ENCODE measurements at regions not wholly inside any gene's neighbourhood (a gene's known extent, or its start where the extent isn't known, plus 50 kb on each side); places are given as distances from the start of the nearest gene placed in this dataset.

DNA sequence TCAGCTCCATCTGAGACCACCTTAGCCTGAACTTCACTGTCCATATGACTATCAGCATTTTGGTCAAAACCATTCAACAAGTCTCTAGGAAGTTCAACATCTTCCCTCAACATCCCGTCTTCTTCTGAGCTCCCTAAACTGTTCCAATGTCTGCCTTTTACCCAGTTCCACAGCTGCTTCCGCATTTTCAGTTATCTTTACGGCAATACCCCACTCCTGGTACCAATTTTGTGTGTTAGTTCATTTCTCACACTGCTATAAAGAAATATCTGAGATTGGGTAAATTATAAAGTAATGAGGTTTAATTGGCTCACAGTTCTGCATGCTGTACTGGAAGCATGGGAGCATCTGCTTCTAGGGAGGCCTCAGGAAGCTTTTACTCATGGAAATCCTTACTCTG, 771.2 kb downstream of the SLITRK6 start:
- Mint-ChIP-seq H3K27me3 (no peaks in the 10 kb centered on the region), H3K9me3 (peaks cover 12% of the 10 kb centered on the region), H3K27ac (no peak overlapping the region), H3K36me3 (ENCODE audit: low read depth) (no peaks in the 10 kb centered on the region), H3K4me3 (no peak overlapping the region), H3K4me1 (no peaks in the 10 kb centered on the region)
- DNase-seq (no peak), ATAC-seq (ENCODE audit: low read depth) (no peak)
- no peak for TF ChIP-seq CTCF (IDR thresholded peaks at IDR 0.05)
- ChIA-PET POLR2A (no interaction called here), CTCF (no interaction called here)
- intact Hi-C loops (cut with micrococcal nuclease): no loop called here

DNA sequence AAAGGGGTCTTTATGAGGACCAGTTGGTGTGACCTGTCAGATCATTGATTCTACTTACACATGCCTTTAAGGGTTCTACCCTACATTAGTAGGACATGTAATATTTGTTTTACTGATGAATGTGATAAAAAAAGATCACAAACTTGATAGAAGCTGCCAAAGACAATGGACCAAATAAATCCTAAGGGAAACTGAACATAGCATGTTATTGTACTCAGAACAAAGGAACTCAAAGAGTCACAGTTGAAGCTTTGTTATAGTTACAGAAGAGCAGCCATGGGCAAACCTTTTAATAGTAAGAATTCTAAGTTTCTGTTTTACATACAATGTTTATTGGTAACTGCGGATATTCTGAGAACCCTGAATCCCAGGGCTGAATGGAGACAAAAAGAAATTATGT, 780.1 kb downstream of the SLITRK6 start:
- TF ChIP-seq CTCF (IDR thresholded peaks at IDR 0.05): no peak
- Mint-ChIP-seq H3K9me3 (peaks cover 4% of the 10 kb centered on the region), H3K27me3 (no peaks in the 10 kb centered on the region), H3K27ac (no peak overlapping the region), H3K36me3 (ENCODE audit: low read depth) (no peaks in the 10 kb centered on the region), H3K4me1 (no peaks in the 10 kb centered on the region), H3K4me3 (no peak overlapping the region)
- POLR2A ChIA-PET: no interaction called here
- intact Hi-C loops (cut with micrococcal nuclease): no loop called here
- CTCF ChIA-PET: no interaction called here
- ATAC-seq (ENCODE audit: low read depth) (no peak), DNase-seq (no peak)

GRCh38 chr13:85013006-85013405, 786.2 kb downstream of the SLITRK6 start:
- TF ChIP-seq CTCF (IDR thresholded peaks at IDR 0.05): no peak
- H3K9me3 Mint-ChIP-seq: peaks cover 3% of the 10 kb centered on the region
- ChIA-PET CTCF (no interaction called here), POLR2A (no interaction called here)
- H3K4me1 Mint-ChIP-seq: no peaks in the 10 kb centered on the region
- intact Hi-C loops (cut with micrococcal nuclease): no loop called here
- H3K27me3 Mint-ChIP-seq: no peaks in the 10 kb centered on the region
- DNase-seq (no peak), ATAC-seq (ENCODE audit: low read depth) (no peak)
- H3K4me3 Mint-ChIP-seq: no peak overlapping the region
- no peak overlapping the region for H3K27ac Mint-ChIP-seq
- H3K36me3 Mint-ChIP-seq (ENCODE audit: low read depth): no peaks in the 10 kb centered on the region

DNA sequence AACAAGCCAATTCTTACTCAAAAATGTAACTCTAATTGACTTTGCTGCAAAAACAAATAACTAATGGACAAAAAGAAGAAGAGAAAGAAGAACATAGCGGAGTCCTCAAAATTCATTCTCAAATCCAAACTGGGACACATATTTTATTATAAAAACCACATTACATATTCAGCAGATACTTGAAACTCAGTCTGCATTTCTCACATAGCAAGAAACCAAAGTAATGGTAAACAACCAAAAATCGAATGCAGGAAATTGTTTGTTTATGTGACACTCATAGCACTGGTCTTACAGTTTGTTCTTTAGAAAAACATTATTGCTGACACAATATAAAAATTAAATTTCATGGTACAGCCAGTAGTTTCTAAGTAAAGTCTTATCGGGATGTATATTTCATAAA, 789.8 kb downstream of the SLITRK6 start:
- Mint-ChIP-seq H3K36me3 (ENCODE audit: low read depth) (no peaks in the 10 kb centered on the region), H3K27ac (no peak overlapping the region), H3K27me3 (no peaks in the 10 kb centered on the region), H3K4me1 (no peaks in the 10 kb centered on the region), H3K9me3 (peaks cover 3% of the 10 kb centered on the region), H3K4me3 (no peak overlapping the region)
- ATAC-seq (ENCODE audit: low read depth) (no peak), DNase-seq (no peak)
- ChIA-PET POLR2A (no interaction called here), CTCF (no interaction called here)
- no peak for TF ChIP-seq CTCF (IDR thresholded peaks at IDR 0.05)
- intact Hi-C loops (cut with micrococcal nuclease): no loop called here

GRCh38 chr13:84999252-84999651, 800.0 kb downstream of the SLITRK6 start:
- Mint-ChIP-seq H3K4me1 (no peaks in the 10 kb centered on the region), H3K4me3 (no peak overlapping the region), H3K27ac (no peak overlapping the region), H3K9me3 (peaks cover 5% of the 10 kb centered on the region), H3K27me3 (no peaks in the 10 kb centered on the region), H3K36me3 (ENCODE audit: low read depth) (no peaks in the 10 kb centered on the region)
- ATAC-seq (ENCODE audit: low read depth) (no peak), DNase-seq (no peak)
- intact Hi-C loops (cut with micrococcal nuclease): no loop called here
- ChIA-PET POLR2A (no interaction called here), CTCF (no interaction called here)
- no peak for TF ChIP-seq CTCF (IDR thresholded peaks at IDR 0.05)

Measured in activated B cell treated with CpG ODN at 0.5 μM for 24 hours (primary cell).